Ishikawa (cell line): ENCODE measurements at regions not wholly inside any gene's neighbourhood (a gene's known extent, or its start where the extent isn't known, plus 50 kb on each side); places are given as distances from the start of the nearest gene placed in this dataset.
A peak's percentile ranks its signal among the peaks of the same experiment; 100 is the strongest.

Experiments used
- CEBPB ChIP-seq: IDR thresholded peaks from 2 replicates; pipeline ENCODE4 v1.6.1; 2012
- CREB1 ChIP-seq: IDR thresholded peaks from 2 replicates; pipeline ENCODE4 v1.6.1; 2012; ENCODE audit warnings: low read depth
- EGR1 ChIP-seq: IDR thresholded peaks from 2 replicates; pipeline ENCODE4 v1.6.1; 2012
- EP300 ChIP-seq: IDR thresholded peaks from 2 replicates; pipeline ENCODE4 v1.6.1; 2012; ENCODE audit warnings: borderline replicate concordance
- FOXM1 ChIP-seq: IDR thresholded peaks from 2 replicates; pipeline ENCODE4 v1.6.1; 2012; ENCODE audit warnings: low read depth, borderline replicate concordance
- NFIC ChIP-seq: IDR thresholded peaks from 2 replicates; pipeline ENCODE4 v1.6.1; 2012
- RAD21 ChIP-seq: IDR thresholded peaks from 2 replicates; pipeline ENCODE4 v1.6.1; 2012; ENCODE audit warnings: low read depth
- TAF1 ChIP-seq: IDR thresholded peaks from 2 replicates; pipeline ENCODE4 v1.6.1; 2012; ENCODE audit warnings: low read depth, mild to moderate bottlenecking
- TCF12 ChIP-seq: IDR thresholded peaks from 2 replicates; pipeline ENCODE4 v1.6.1; 2012; ENCODE audit warnings: low read depth
- TEAD4 ChIP-seq: IDR thresholded peaks from 2 replicates; pipeline ENCODE4 v1.6.1; 2012
- YY1 ChIP-seq: IDR thresholded peaks from 2 replicates; pipeline ENCODE4 v1.6.1; 2012; ENCODE audit warnings: low read depth
- ZBTB7A ChIP-seq: IDR thresholded peaks from 2 replicates; pipeline ENCODE4 v1.6.1; 2012; ENCODE audit warnings: low read depth
- TF ChIP-seq, protein P1 (sequence below): IDR thresholded peaks from 2 replicates; pipeline ENCODE4 v1.6.1; 2012
- TF ChIP-seq, protein P2 (sequence below): IDR thresholded peaks from 2 replicates; pipeline ENCODE4 v1.6.1; 2012
- TF ChIP-seq, protein P3 (sequence below): IDR thresholded peaks from 2 replicates; pipeline ENCODE4 v1.6.1; 2012; ENCODE audit warnings: low read depth, mild to moderate bottlenecking

DNA sequence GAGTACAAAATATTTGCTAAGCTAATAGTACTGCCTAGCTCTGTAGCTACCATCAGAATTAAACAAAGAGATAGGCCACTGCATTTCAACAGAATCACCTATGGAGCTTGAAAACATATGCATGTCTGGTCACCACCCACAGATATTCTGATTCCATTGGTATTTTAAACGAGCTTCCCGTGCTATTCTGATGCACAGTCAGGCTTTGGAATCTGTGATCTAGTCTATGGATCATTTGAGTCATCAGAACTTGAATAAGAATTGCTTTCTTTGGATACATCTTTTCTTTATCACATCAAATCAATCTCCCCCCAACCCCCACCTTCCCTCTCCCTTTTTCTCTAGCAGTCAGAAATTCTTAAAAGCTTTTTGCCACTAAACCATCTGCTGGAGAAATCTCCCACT lies 124.7 kb downstream of the NPIPB5 start:
- TF ChIP-seq CEBPB (no peak), ZBTB7A (no peak), TAF1 (no peak), YY1 (no peak), TCF12 (no peak), TEAD4 (no peak), NFIC (no peak), FOXM1 (no peak), EGR1 (no peak), RAD21 (no peak), EP300 (no peak)
- TF ChIP-seq, protein P1, sequence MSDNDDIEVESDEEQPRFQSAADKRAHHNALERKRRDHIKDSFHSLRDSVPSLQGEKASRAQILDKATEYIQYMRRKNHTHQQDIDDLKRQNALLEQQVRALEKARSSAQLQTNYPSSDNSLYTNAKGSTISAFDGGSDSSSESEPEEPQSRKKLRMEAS = no peak
- TF ChIP-seq, protein P2, sequence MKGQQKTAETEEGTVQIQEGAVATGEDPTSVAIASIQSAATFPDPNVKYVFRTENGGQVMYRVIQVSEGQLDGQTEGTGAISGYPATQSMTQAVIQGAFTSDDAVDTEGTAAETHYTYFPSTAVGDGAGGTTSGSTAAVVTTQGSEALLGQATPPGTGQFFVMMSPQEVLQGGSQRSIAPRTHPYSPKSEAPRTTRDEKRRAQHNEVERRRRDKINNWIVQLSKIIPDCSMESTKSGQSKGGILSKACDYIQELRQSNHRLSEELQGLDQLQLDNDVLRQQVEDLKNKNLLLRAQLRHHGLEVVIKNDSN = no peak
- TF ChIP-seq, protein P3, sequence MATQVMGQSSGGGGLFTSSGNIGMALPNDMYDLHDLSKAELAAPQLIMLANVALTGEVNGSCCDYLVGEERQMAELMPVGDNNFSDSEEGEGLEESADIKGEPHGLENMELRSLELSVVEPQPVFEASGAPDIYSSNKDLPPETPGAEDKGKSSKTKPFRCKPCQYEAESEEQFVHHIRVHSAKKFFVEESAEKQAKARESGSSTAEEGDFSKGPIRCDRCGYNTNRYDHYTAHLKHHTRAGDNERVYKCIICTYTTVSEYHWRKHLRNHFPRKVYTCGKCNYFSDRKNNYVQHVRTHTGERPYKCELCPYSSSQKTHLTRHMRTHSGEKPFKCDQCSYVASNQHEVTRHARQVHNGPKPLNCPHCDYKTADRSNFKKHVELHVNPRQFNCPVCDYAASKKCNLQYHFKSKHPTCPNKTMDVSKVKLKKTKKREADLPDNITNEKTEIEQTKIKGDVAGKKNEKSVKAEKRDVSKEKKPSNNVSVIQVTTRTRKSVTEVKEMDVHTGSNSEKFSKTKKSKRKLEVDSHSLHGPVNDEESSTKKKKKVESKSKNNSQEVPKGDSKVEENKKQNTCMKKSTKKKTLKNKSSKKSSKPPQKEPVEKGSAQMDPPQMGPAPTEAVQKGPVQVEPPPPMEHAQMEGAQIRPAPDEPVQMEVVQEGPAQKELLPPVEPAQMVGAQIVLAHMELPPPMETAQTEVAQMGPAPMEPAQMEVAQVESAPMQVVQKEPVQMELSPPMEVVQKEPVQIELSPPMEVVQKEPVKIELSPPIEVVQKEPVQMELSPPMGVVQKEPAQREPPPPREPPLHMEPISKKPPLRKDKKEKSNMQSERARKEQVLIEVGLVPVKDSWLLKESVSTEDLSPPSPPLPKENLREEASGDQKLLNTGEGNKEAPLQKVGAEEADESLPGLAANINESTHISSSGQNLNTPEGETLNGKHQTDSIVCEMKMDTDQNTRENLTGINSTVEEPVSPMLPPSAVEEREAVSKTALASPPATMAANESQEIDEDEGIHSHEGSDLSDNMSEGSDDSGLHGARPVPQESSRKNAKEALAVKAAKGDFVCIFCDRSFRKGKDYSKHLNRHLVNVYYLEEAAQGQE = no peak

DNA sequence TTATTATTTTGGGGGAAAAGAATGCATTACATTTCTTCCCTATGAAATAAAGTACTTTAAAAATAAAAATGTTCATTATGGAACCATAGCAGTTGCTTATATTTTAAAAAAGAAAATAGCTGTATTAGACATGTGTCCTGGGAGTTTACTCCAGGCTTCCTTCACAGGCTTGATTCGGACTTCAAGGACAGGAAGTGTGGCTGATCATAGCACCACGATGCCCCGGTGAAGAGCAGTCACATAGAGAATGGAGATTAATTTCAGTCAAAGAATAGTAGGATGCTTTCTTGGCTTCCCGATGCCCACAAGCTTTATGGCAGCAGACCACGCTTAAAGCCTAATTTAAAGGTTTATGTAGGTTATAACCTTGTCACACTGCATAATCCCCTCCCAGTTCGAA lies 125.1 kb downstream of the NPIPB5 start:
- TF ChIP-seq TAF1 (no peak), EP300 (no peak), FOXM1 (no peak)
- TF ChIP-seq, protein P2 = no peak
- TF ChIP-seq, protein P3 = no peak

DNA sequence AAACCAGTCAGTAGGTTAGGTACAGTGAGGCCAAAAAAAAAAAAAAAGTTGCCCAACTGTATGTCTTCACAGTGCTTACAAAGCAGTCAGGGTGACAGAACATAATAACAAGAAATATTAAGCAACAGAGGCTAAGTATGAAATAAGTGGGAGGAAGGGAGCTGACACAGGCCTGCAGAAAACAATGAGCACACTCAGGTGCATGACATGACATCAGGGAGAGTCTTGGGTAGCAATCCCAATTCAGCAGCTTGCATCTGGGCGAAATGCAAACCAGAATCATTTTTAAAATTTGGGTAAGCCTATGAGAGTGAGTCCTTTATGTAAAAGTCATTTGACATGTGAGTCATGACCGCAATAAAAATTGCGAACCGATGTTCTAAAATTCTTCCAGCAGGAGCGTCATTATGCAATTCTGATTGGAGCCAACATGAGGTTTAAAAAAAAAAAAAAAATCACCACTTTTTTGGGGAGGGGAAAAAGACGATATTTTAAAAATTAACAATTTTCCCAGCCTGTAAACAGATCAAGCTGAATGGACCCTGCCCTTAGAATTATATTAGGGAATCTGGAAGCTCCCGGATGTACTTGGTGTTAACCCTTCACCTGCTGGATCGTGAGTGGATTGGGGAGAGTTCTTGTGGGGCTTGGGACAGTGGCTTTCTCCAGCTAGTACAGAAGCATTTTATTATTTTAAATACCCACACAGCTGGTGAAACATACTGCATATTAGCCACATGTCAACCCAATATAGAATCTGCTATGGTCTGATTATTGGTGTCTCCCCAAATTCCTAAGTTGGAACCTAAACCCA lies 127.9 kb downstream of the NPIPB5 start:
- TF ChIP-seq YY1 (no peak), CREB1 (no peak), TEAD4 (no peak), EP300 (no peak), TAF1 (no peak), EGR1 (no peak), FOXM1 (no peak)
- TF ChIP-seq, protein P3 = no peak

DNA sequence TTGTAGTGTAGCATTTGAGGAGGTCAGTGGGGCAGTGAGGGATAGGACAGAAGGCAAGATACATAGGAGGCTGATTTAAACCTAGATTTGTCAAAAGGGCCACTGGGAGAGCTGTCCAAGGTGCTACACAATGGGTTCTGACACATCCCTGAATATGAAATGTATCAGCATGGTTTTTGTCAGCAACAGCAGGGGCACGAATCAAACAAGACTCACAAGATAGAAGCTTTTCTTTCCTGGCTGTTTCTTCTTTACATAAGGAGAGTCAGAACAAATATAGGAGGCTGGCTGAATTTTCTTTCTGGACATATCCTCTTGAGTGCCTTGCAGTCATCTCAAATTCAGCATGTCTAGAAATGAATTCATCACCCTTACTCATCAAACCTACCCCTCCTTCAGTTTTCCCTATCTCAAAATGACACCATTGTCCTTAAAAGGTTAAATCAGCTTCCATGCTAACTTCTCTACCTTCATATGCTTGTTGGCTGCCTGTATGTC lies 130.5 kb downstream of the NPIPB5 start:
- TF ChIP-seq TEAD4 = no peak
- TF ChIP-seq, protein P3 = peak; percentile 98
- no peak for TF ChIP-seq EGR1
- no peak for TF ChIP-seq TAF1
